CD14-positive monocyte (primary cell): ENCODE measurements at regions not wholly inside any gene's neighbourhood (a gene's known extent, or its start where the extent isn't known, plus 50 kb on each side); places are given as distances from the start of the nearest gene placed in this dataset.

Experiments used
- DNase-seq, 3 donors: peaks; one replicate each; pipeline ENCODE4 v3.0.0-alpha.2; 2011 to 2022
- H2AFZ ChIP-seq: 2 replicates; pipeline ENCODE4 v1.6.0; 2012; ENCODE audit warnings: mild to moderate bottlenecking, low read depth, low read length, inconsistent platforms; ENCODE audit not compliant: insufficient read depth, poor library complexity, severe bottlenecking
- H3K27ac ChIP-seq, 2 donors: 1 replicate in 1 of 2; 2 replicates in 1 of 2; pipeline ENCODE4 v1.5.1; 2012 to 2013; ENCODE audit warnings: low read length in 2 of 2, control low read depth in 1 of 2, inconsistent platforms in 1 of 2, low read depth in 1 of 2, mild to moderate bottlenecking in 1 of 2
- H3K27me3 ChIP-seq, 2 donors: one replicate each; pipeline versions ENCODE4 v1.6.0 to v1.6.1; 2011 to 2013; ENCODE audit warnings: low read length in 2 of 2; ENCODE audit not compliant: control insufficient read depth in 2 of 2, insufficient read depth in 2 of 2
- H3K36me3 ChIP-seq, 2 donors: replicated peaks in 1 of 2; 1 replicate in 1 of 2; 2 replicates in 1 of 2; pipeline versions ENCODE4 v1.5.1 to v1.6.1; 2012 to 2013; ENCODE audit warnings: low read length in 2 of 2, control low read depth in 1 of 2, inconsistent platforms in 1 of 2, mild to moderate bottlenecking in 1 of 2; ENCODE audit not compliant: insufficient read depth in 2 of 2, control insufficient read depth in 1 of 2
- H3K4me1 ChIP-seq, 2 donors: 1 replicate in 1 of 2; 2 replicates in 1 of 2; pipeline versions ENCODE4 v1.5.1 to v1.6.1; 2012 to 2013; ENCODE audit warnings: low read length in 2 of 2, control low read depth in 1 of 2, inconsistent platforms in 1 of 2, mild to moderate bottlenecking in 1 of 2, moderate library complexity in 1 of 2; ENCODE audit not compliant: insufficient read depth in 2 of 2, control insufficient read depth in 1 of 2
- H3K4me2 ChIP-seq: replicated peaks from 2 replicates; pipeline ENCODE3; 2012; ENCODE audit warnings: low read length, moderate library complexity, mild to moderate bottlenecking; ENCODE audit not compliant: poor library complexity, severe bottlenecking; ENCODE audit errors: extremely low read depth
- H3K4me3 ChIP-seq, 3 experiments: fragments of 200-600 bp in 1 of 3; sonication (generic) in 1 of 3; replicated peaks in 1 of 3; 1 replicate in 2 of 3; 2 replicates in 1 of 3; pipeline ENCODE4 v1.5.1; 2011 to 2013; ENCODE audit warnings: low read length in 3 of 3, mild to moderate bottlenecking in 3 of 3, control low read depth in 2 of 3, low read depth in 2 of 3, inconsistent platforms in 1 of 3, moderate library complexity in 1 of 3
- H3K79me2 ChIP-seq: 2 replicates; pipeline ENCODE4 v1.6.0; 2012; ENCODE audit warnings: mild to moderate bottlenecking, control low read depth, inconsistent platforms, low read length, moderate library complexity; ENCODE audit not compliant: insufficient read depth
- H3K9ac ChIP-seq: 2 replicates; pipeline ENCODE4 v1.6.0; 2017; ENCODE audit warnings: low read length, mild to moderate bottlenecking; ENCODE audit not compliant: insufficient read depth, poor library complexity, severe bottlenecking
- H3K9me3 ChIP-seq, 2 donors: replicated peaks in 1 of 2; 1 replicate in 1 of 2; 2 replicates in 1 of 2; pipeline versions ENCODE4 v1.5.1 to v1.6.1; 2012 to 2013; ENCODE audit warnings: low read length in 2 of 2, control low read depth in 1 of 2; ENCODE audit not compliant: control insufficient read depth in 1 of 2, insufficient read depth in 1 of 2
- H4K20me1 ChIP-seq: 2 replicates; pipeline ENCODE4 v1.6.0; 2012; ENCODE audit warnings: mild to moderate bottlenecking, low read length, control low read depth, moderate library complexity; ENCODE audit not compliant: insufficient read depth
- H3K27ac Mint-ChIP-seq, 7 donors: one replicate each; pipeline ENCODE4 v1.8.0; 2020; ENCODE audit warnings: mild to moderate bottlenecking in 7 of 7, mixed read lengths in 7 of 7, moderate library complexity in 6 of 7, inconsistent platforms in 2 of 7
- H3K27me3 Mint-ChIP-seq, 3 donors: one replicate each; pipeline ENCODE4 v1.8.0; 2021 to 2022; ENCODE audit warnings: low read depth in 3 of 3, mild to moderate bottlenecking in 3 of 3, mixed read lengths in 3 of 3, moderate library complexity in 3 of 3, inconsistent platforms in 1 of 3
- H3K36me3 Mint-ChIP-seq, 2 donors: one replicate each; pipeline ENCODE4 v1.8.0; 2020; ENCODE audit warnings: mixed read lengths in 2 of 2, inconsistent platforms in 1 of 2, mild to moderate bottlenecking in 1 of 2
- H3K4me1 Mint-ChIP-seq: one replicate; pipeline ENCODE4 v1.8.0; 2020; ENCODE audit warnings: mild to moderate bottlenecking, mixed read lengths
- H3K4me3 Mint-ChIP-seq, 2 donors: one replicate each; pipeline ENCODE4 v1.8.0; 2020; ENCODE audit warnings: mild to moderate bottlenecking in 2 of 2, mixed read lengths in 2 of 2, moderate library complexity in 1 of 2
- H3K9me3 Mint-ChIP-seq, 7 donors: one replicate each; pipeline ENCODE4 v1.8.0; 2020 to 2022; ENCODE audit warnings: mixed read lengths in 7 of 7, mild to moderate bottlenecking in 6 of 7, moderate library complexity in 6 of 7, inconsistent platforms in 2 of 7
- CTCF ChIP-seq: fragments of 200-600 bp; IDR thresholded peaks from one replicate; pipeline ENCODE4 v1.8.0; 2022; ENCODE audit warnings: antibody characterized with exemption, mild to moderate bottlenecking
- WGBS: methylation state at CpG from one replicate; pipeline ENCODE4 v1.1.5; 2013; ENCODE audit warnings: missing lambda C conversion rate; ENCODE audit not compliant: insufficient coverage; 5-methylcytosine and 5-hydroxymethylcytosine counted together
- intact Hi-C, 2 donors: fragments of 100-400 bp; cut with micrococcal nuclease; formaldehyde crosslinking; loops; one replicate each; pipeline versions ENCODE4 v1.15.0 to v1.15.1; 2023

DNA sequence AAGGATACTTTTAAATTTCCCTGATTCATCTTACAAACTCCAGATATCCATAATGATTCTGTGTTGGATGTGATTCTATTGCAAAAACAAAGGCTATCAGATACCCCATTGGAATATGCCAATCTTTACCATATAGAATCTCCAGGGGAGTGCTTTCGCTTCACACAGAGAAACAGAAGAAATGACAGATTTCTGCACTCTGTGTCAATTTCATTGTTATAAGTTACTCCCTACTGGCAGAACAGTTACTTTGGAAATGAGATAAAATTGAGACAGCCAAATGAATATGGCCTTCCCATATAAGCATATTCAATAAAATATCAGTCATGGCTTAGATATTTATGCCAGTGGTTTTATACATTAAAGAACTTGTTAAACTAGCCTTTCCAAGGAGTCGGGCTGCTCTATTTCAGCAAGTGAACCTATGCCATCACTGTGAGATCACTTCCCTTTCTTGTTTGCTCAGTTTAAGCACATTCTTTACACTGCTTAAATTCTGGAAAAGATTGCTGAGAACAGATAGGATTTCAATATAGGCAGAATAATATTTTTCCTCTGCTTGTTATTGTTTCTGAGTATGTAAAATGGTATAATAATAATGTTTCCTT lies 127.5 kb upstream of the ANXA10 start:
- no peak for TF ChIP-seq CTCF
- Histone ChIP-seq H3K36me3 (no peaks in the 10 kb centered on the region), H3K4me3 (no peak overlapping the region), H3K9me3 (peaks cover 15 to 18% of the 10 kb centered on the region in 2 donors), H3K4me1 (no peaks in the 10 kb centered on the region), H4K20me1 (no peaks in the 10 kb centered on the region), H3K79me2 (no peaks in the 10 kb centered on the region), H3K27ac (no peak overlapping the region), H3K9ac (no peak overlapping the region), H2AFZ (no peak overlapping the region), H3K27me3 (no peaks in the 10 kb centered on the region), H3K4me2 (no peak overlapping the region)
- WGBS, result no CpG with 5 or more reads among the region's 2 CpGs
- Mint-ChIP-seq H3K36me3 (no peaks in the 10 kb centered on the region), H3K4me3 (no peak overlapping the region), H3K27me3 (peaks cover 0 to 2% (median 0%) of the 10 kb centered on the region in 3 donors), H3K9me3 (peaks cover 5 to 16% (median 13%) of the 10 kb centered on the region in 7 donors), H3K27ac (no peak overlapping the region), H3K4me1 (no peaks in the 10 kb centered on the region)
- no peak for DNase-seq
- intact Hi-C loops, result no loop called here

DNA sequence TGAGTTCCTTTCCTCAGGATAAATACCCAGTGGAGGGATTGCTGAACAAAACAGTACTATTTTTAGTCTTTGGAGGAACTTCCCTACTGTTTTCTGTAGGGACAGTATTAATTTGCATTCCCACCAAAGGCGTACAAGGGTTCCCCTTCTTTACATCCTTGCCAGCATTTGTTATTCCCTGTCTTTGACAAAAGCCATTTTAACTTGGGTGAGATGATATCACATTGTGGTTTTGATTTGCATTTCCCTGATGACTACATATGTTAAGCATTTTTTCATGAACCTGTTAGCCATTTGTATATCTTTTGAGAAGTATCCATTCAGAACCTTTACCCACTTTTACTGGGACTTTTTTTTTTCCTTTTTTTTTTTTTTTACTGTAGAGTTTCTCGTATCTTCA lies 126.2 kb upstream of the ANXA10 start:
- Histone ChIP-seq H3K27ac (no peak overlapping the region), H3K4me3 (no peak overlapping the region), H3K9ac (no peak overlapping the region), H4K20me1 (no peaks in the 10 kb centered on the region), H3K79me2 (no peaks in the 10 kb centered on the region), H3K27me3 (no peaks in the 10 kb centered on the region), H3K4me1 (no peaks in the 10 kb centered on the region), H3K4me2 (no peak overlapping the region), H2AFZ (no peak overlapping the region), H3K9me3 (peaks cover 15 to 18% of the 10 kb centered on the region in 2 donors), H3K36me3 (no peaks in the 10 kb centered on the region)
- TF ChIP-seq CTCF, result no peak
- no peak overlapping the region for H3K4me3 Mint-ChIP-seq
- DNase-seq, result no peak
- H3K9me3 Mint-ChIP-seq, result peaks cover 5 to 16% (median 12%) of the 10 kb centered on the region in 7 donors
- no peaks in the 10 kb centered on the region for H3K36me3 Mint-ChIP-seq
- no peak overlapping the region for H3K27ac Mint-ChIP-seq
- no CpG with 5 or more reads among the region's 2 CpGs for WGBS
- H3K27me3 Mint-ChIP-seq, result peaks cover 0 to 2% (median 0%) of the 10 kb centered on the region in 3 donors
- no peaks in the 10 kb centered on the region for H3K4me1 Mint-ChIP-seq
- intact Hi-C loops, result no loop called here
